SHP77 (cell line): ENCODE measurements at regions not wholly inside any gene's neighbourhood (a gene's known extent, or its start where the extent isn't known, plus 50 kb on each side); places are given as distances from the start of the nearest gene placed in this dataset.

ENCODE experiments used
- DNase-seq, 2 experiments: peaks; one replicate each; lab custom pipeline; 2025; lab: John Stamatoyannopoulos, UW

DNA sequence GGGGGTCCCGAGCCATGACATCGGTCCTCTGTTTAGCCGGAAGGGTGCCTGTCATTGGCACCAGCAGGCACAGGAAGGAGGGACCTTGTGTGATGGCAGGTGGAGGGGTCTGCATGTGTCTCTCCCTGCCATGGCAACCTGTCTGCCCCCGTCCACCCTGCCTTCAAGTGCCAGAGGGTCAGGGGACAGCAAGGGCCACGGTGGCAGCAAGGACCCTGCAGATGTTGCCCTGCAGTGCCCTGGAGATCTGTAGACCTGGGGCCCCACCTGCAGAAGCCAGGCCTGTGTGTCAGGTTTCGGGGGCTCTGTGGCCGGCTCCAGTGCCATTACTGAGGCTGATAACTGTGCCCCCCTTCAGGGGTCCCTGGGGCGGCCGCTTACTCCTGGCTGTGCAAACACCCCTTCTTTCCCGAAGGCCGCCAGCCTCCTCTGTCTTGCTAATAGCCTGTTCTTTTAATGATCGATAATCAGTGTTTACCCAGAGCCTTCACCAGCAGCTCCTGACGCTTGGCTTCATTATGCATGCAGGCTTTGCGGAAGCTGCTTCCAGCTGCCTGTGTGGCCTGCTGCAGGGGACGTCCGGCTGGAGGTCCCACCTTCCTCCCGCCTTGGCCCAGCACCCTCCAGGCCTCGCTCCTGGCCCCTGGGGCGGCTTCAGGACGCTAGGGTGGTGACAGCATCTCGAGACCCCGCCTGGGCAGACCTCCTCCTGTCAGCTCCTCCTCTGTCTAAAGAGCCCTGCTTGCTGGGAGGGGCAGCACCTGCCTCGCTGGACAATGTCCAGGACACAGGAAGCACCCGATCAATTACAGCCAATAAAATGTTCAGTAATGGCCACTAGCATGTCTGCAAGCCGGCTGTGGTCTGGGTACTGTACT, 153.0 kb downstream of the KIF26A start:
- peak; percentile 44 to 73 for DNase-seq

DNA sequence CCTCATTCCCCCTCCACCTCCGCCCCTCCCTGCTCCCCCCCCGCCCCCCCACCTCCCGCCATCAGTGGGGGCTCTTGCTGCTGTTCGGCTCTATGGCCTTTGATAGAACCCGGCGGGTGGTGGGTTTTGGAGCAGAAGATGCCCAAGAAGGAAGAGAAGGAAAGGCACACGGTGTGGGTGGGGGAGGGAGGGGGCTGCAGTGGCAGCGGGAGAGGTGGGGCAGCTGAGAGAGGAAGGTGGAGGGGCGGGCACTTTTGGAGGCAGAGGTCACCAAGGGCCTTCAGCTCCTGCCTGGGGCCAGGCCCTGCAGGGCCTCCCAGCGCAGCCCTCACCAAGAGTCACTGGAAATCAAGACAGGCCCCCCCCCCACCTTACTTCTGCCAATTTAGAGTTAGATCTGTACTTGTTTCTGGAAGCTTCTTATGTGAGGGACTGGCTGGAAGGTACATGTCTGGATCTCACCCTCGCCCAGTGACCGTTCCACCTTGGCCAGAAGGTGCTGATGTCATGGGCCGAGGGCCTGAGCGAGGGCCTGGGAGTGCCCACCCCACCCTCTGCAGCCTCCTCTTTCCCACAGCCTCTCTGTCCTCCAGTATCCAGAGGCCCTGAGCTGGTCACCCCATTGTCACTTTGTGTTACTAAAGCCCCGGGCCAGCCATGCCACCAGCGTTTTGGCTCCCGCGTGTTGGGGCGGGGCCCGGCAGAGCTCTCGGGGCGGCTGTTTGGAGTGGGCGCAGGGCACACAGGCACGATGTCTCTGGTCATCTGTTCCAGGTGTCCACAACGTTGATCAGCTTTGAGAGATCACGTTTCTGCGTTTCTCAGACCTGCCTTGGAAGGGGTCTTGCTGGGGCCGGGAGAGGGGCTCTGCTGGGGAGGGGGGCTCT, 153.9 kb downstream of the KIF26A start:
- DNase-seq: no peak

- no peak for DNase-seq
These were observed 154.9 kb downstream of the KIF26A start for GRCh38 chr14:104293231-104293841.

DNA sequence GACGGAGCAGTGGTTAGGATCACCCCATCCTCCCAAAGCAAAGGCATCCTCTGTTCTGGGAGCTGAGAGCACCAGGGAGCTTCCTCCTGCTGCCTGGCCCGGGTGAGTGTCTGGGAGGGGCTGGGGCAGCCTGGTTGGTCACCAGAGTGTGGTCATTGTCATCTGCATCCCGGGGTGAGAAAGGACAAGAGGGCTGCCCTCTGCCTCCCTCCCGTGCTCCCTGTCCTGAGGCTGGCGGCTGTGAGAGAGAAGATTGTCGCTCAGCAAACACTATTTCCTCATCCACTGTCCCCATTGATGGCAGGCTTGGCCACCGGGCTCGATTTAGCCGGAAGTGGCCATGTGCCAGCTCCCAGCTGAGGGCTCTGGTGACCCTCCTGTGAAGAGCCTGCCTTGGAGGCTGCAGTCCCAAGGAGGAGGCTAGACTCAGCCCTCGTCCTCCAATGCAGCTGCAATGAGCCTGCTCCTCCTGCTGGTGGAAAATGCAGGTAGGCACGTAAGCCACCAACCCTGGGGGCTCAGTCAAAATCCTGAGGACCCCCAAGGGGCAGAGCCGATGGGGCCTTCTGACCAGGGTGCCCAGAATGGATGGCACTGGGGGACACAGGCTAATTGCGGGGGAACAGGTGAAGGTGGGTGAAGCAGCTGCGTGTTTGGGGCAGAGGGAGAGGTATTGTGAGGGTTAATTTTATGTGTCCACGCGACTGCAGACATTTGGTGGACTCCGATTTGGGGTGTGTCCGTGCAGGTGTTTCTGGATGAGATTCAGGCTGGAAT, 155.7 kb downstream of the KIF26A start:
- peak; percentile 72 to 83 for DNase-seq

DNA sequence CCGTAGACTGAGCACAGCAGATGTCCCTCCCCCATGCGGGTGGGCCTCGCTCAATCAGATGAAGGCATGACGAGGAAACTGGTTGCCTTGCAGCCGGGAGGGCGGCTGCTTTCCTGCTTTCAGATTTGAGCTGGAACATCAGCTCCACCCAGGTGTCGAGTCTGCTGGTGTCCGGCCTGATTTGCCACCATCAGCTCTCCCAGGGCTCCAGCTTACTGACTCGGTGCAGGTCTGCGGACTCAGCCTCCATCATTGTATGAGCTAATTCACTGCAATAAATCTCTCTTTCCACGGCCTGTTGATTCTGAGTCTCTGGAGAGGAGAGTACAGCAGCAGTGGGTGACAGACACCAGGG, 156.2 kb downstream of the KIF26A start:
- peak; percentile 61 to 64 for DNase-seq

DNA sequence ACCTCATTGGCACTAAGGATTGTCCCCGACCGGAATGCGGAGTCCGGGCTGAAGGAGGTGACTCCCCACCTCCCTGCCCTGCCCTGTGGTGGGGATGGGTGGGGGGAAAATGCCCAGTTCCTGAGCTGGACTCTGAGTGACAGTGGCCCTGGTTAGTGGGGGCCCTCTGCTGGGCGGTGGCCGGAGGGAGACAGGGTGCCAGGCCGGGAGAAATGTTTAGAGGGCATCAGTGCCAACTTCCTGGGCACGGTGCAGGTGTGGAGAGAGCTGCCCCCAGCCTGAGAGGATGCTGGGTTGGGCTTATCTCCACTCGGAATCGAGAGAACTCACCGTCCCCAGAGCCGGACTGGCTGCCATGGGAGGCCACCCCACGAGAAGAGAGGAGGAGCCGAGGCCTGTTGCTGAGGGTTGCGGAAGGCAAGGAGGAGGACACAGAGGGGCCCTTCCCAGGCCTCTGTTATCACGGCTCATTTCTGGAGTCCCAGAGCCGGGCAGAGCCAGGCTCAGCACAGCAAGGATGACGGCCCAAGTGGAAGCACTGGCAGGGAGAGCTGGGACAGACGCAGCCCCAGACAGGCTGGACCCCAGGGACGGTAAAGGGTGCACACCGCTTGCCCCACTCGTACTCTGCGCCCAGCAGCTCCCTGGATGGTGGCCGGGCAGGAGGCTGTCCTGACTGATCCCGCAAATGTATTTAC, 156.7 kb downstream of the KIF26A start:
- DNase-seq: no peak

DNA sequence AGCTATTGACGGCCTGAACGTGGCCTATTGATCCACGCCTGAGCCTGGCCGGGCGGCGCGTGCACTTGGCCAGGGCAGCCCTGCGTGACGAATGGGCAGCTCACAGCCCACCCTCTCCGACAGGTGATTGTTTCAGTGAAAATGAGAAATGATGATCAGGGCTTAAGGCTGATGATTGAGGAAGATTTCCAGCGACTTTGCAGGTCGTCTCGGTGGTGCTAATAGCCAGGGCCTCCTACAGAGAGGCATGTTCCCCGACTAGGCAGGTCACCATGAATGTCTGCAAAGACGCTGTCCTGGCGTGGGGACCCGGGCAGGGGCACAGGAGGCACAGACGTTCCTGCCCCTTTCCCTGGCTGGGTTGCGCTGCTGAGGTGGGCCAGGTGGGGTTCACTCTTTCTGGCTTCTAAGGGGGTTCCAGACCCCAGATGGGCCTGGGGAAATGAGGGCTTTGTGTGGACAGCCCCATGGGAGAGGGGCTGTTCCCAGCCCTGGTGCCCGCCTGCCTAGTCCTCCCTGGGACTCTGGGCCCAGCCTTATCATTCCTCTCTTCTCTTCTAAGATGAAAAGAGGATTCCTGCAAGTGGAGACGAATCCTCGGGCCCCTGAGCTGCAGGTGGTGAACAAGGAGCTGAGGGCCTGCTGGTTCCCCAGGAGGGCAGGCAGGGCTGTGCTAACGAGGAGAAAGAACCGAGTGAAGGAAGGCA, 157.4 kb downstream of the KIF26A start:
- peak in 1 of 2 experiments; percentile 9 for DNase-seq

GRCh38 chr14:104296388-104297312, 158.3 kb downstream of the KIF26A start:
- DNase-seq: peak; percentile 26 to 64

GRCh38 chr14:104297313-104297704, 158.9 kb downstream of the KIF26A start:
- no peak for DNase-seq

- no peak for DNase-seq
These were observed 159.5 kb downstream of the KIF26A start for GRCh38 chr14:104297721-104298401.

- DNase-seq: no peak
These were observed 160.1 kb downstream of the KIF26A start for GRCh38 chr14:104298458-104298857.

DNA sequence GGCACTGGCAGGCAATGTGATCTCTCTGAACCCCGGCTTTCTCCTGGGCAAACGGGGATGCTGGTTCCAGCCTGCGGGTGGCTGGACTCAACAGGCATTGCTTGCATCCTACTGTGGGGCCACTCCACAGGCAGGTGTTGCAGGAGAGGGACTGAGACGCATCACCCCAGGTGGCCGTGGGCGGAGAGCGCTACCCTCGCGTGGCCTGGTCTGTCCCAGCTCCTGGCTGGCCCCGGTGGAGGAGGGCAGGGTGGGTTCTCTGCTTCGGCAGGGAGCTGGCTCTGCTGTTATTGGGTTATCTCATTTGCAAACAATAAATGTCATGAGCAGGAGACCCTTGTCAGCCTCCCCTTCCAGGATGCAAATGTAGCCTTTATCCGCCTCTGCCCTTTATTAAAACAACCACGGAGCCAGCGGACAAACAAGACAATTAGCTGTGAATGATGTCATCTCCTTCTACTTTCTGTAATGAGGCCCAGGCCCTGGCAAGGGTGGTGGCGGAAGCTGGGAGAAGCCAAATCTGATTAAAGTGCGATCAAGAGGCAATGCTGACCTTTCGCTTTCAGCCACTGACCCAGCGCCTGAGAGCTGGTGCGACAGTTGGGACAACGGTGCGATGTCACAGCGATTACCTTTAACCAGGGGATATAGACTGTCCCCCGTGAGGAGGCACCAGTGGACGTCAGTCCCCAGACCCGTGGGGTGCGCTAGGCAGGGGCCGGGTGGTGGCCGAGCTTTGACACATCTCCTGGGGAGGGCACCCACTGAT, 161.8 kb downstream of the KIF26A start:
- DNase-seq: peak in 1 of 2 experiments; percentile 9

GRCh38 chr14:104301731-104302460, 163.5 kb downstream of the KIF26A start:
- no peak for DNase-seq

- no peak for DNase-seq
These were observed 164.5 kb downstream of the KIF26A start for GRCh38 chr14:104302794-104303405.

DNA sequence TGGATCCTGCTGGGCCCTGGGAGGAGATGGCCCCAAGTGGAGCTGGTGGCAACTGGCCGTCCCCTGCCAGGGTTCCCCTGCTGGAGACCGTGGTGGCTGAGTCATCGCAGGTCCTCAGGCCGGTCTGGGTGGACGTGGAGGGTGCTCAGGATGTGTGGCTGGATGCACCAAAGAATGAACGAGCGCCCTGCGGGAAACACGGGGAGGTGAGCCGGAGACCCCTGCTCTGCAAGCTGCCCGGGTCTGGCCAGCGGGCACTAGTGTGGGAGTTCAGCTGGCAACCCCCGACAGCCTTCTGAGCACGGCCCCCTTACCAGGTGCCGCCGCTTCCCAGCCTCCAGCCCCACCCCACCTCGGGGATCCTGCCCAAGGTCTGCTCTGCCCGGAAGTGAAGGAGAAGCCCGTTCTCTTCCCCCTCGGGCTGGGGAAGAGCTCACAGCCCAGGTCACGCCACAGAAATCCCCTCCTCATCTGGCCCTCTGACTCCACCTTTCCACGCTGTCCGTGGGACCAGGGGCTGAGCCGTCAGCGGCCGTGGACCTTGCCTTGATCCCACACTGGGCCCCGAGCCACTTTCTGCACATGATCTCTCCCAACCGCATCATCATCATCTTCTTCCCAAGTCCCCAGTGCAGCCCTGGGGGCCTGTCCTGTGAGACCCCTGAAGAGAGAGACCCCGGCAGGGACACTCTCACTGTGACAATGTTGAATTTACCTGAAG, 165.5 kb downstream of the KIF26A start:
- DNase-seq: no peak
